ENCODE measurements at regions not wholly inside any gene's neighbourhood (a gene's known extent, or its start where the extent isn't known, plus 50 kb on each side); places are given as distances from the start of the nearest gene placed in this dataset.
"Not testable (repeated sequence)": the region's sequence is repeated elsewhere in the genome, so short reads cannot be mapped to it uniquely, and the experiment has no call there.

- H3K4me3 ChIP-seq (ENCODE audit: low read depth, low read length): no peak overlapping the region
- in situ Hi-C loops (cut with HindIII; ENCODE audit: low sequenced_read_pairs): no loop called here
- no peak for DNase-seq (ENCODE audit: low read depth)
- no peak for TF ChIP-seq CTCF (IDR thresholded peaks at IDR 0.05; ENCODE audit: low read depth, low read length, missing control alignments)
Observed at GRCh38 chr13:64617231-64617630, 2612.9 kb downstream of the PCDH9 start.

DNA sequence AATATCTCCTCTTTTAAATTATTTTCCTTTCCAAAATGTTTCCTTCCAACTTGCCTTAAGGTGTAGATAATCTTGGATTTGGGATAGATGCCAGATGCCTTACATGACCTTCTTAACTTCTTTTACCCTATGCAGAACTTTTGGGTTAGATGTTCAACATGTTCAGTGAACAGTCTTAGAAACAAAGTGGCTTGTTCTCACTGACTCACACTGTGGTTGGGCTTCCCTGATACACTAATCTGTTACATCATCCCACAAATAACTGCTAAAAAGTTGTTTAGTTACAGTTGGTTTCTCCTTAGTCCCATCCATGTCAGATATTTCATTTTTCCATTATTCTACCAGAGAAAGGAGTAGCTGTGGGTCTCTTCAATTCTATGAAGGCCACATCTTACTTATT is 2638.2 kb downstream of the PCDH9 start:
- in situ Hi-C loops (cut with HindIII; ENCODE audit: low sequenced_read_pairs): no loop called here
- H3K4me3 ChIP-seq (ENCODE audit: low read depth, low read length): no peak overlapping the region
- TF ChIP-seq CTCF (IDR thresholded peaks at IDR 0.05; ENCODE audit: low read depth, low read length, missing control alignments): no peak
- DNase-seq (ENCODE audit: low read depth): no peak

DNA sequence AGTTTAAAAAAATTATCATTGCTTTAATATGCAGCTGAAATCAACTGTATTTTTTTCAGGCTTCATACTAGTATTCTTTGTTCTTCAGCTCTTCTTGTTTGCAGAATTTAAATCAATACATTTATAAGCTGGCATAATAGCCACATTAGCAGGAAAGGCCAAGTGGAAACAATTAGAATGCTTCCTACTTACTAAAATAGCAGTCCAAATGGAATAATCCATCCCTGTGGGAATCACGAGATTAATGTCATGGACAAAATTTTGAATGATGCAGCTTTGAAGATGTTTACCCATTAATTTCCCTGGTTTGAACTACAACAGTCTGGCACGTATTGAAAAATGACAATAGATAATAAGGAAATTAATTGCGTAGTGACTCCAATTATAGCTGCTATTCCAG is 2650.8 kb downstream of the PCDH9 start:
- no peak overlapping the region for H3K4me3 ChIP-seq (ENCODE audit: low read depth, low read length)
- in situ Hi-C loops (cut with HindIII; ENCODE audit: low sequenced_read_pairs): no loop called here
- no peak for DNase-seq (ENCODE audit: low read depth)
- no peak for TF ChIP-seq CTCF (IDR thresholded peaks at IDR 0.05; ENCODE audit: low read depth, low read length, missing control alignments)

GRCh38 chr13:64568748-64569147 is 2661.4 kb downstream of the PCDH9 start:
- in situ Hi-C loops (cut with HindIII; ENCODE audit: low sequenced_read_pairs): no loop called here
- DNase-seq (ENCODE audit: low read depth): no peak
- no peak overlapping the region for H3K4me3 ChIP-seq (ENCODE audit: low read depth, low read length)
- no peak for TF ChIP-seq CTCF (IDR thresholded peaks at IDR 0.05; ENCODE audit: low read depth, low read length, missing control alignments)

DNA sequence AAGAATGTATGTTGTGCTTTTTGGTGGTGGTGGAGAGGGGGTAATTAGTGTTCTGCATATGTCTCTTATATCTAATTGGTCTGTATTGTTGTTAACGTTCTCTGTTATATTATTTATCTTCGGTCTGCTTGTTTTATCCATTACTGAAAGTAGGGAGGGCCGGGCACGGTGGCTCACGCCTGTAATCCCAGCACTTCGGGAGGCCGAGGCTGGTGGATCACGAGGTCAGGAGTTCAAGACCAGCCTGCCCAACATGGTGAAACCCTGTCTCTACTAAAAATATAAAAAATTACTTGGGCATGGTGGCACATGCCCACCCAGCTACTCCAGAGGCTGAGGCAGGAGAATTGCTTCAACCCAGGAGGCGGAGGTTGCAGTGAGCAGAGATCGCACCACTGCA is 2672.1 kb downstream of the PCDH9 start:
- in situ Hi-C loops (cut with HindIII; ENCODE audit: low sequenced_read_pairs); H3K4me3 ChIP-seq (ENCODE audit: low read depth, low read length); DNase-seq (ENCODE audit: low read depth): not testable (repeated sequence)

GRCh38 chr13:64556376-64556775 is 2673.8 kb downstream of the PCDH9 start:
- peak; percentile 13 for DNase-seq (ENCODE audit: low read depth)
- H3K4me3 ChIP-seq (ENCODE audit: low read depth, low read length): no peak overlapping the region
- in situ Hi-C loops (cut with HindIII; ENCODE audit: low sequenced_read_pairs): no loop called here
- no peak for TF ChIP-seq CTCF (IDR thresholded peaks at IDR 0.05; ENCODE audit: low read depth, low read length, missing control alignments)

GRCh38 chr13:64553411-64554129 is 2676.6 kb downstream of the PCDH9 start:
- DNase-seq (ENCODE audit: low read depth): no peak
- H3K4me3 ChIP-seq (ENCODE audit: low read depth, low read length): no peak overlapping the region
- in situ Hi-C loops (cut with HindIII; ENCODE audit: low sequenced_read_pairs): no loop called here
- TF ChIP-seq CTCF (IDR thresholded peaks at IDR 0.05; ENCODE audit: low read depth, low read length, missing control alignments): no peak
